ENCODE measurements at regions not wholly inside any gene's neighbourhood (a gene's known extent, or its start where the extent isn't known, plus 50 kb on each side); places are given as distances from the start of the nearest gene placed in this dataset.
A peak's percentile ranks its signal among the peaks of the same experiment; 100 is the strongest.

- Histone ChIP-seq H3F3A (ENCODE audit: insufficient read depth, low read length) (no peaks in the 10 kb centered on the region), H3K9ac (ENCODE audit: low read length) (no peak overlapping the region), H3K79me2 (ENCODE audit: low read length) (no peaks in the 10 kb centered on the region), H2AFZ (ENCODE audit: low read length) (no peak overlapping the region), H3K4me2 (ENCODE audit: low read depth, low read length) (no peak overlapping the region), H3K4me3 (ENCODE audit: low read length) (no peak overlapping the region), H3K36me3 (replicated peaks; ENCODE audit: insufficient read depth, low read length) (no peaks in the 10 kb centered on the region), H3K9me2 (replicated peaks; ENCODE audit: insufficient read depth, low read length) (no peaks in the 10 kb centered on the region), H3K9me3 (replicated peaks; ENCODE audit: insufficient read depth, low read length) (no peaks in the 10 kb centered on the region), H3K27ac (ENCODE audit: low read length) (no peak overlapping the region), H3K27me3 (replicated peaks; ENCODE audit: insufficient read depth, low read length) (no peaks in the 10 kb centered on the region), H4K20me1 (ENCODE audit: insufficient read depth, low read length) (no peaks in the 10 kb centered on the region), H3K4me1 (ENCODE audit: low read length) (no peaks in the 10 kb centered on the region)
- no peak for DNase-seq
- TF ChIP-seq EZH2 (optimal IDR thresholded peaks at IDR 0.05; ENCODE audit: low read depth, low read length) = no peak
- no peak for TF ChIP-seq EZH2phosphoT487 (IDR thresholded peaks at IDR 0.05; ENCODE audit: low read length)
- no peak for TF ChIP-seq CTCF (IDR thresholded peaks at IDR 0.05; ENCODE audit: low read length)
These were observed 144.5 kb upstream of the ID4 start for GRCh38 chr6:19692506-19693298.

- no peaks in the 10 kb centered on the region for H4K20me1 ChIP-seq (ENCODE audit: insufficient read depth, low read length)
- no peaks in the 10 kb centered on the region for H3K9me3 ChIP-seq (replicated peaks; ENCODE audit: insufficient read depth, low read length)
- no peak for DNase-seq
- no peak overlapping the region for H3K4me3 ChIP-seq (ENCODE audit: low read length)
- no peaks in the 10 kb centered on the region for H3K4me1 ChIP-seq (ENCODE audit: low read length)
- H3K79me2 ChIP-seq (ENCODE audit: low read length) = no peaks in the 10 kb centered on the region
- H3K9me2 ChIP-seq (replicated peaks; ENCODE audit: insufficient read depth, low read length) = no peaks in the 10 kb centered on the region
- no peak overlapping the region for H3K9ac ChIP-seq (ENCODE audit: low read length)
- no peaks in the 10 kb centered on the region for H3F3A ChIP-seq (ENCODE audit: insufficient read depth, low read length)
- H3K27ac ChIP-seq (ENCODE audit: low read length) = no peak overlapping the region
- no peak overlapping the region for H3K4me2 ChIP-seq (ENCODE audit: low read depth, low read length)
- TF ChIP-seq EZH2phosphoT487 (IDR thresholded peaks at IDR 0.05; ENCODE audit: low read length) (no peak), EZH2 (optimal IDR thresholded peaks at IDR 0.05; ENCODE audit: low read depth, low read length) (no peak), CTCF (IDR thresholded peaks at IDR 0.05; ENCODE audit: low read length) (no peak)
- H2AFZ ChIP-seq (ENCODE audit: low read length) = no peak overlapping the region
- H3K27me3 ChIP-seq (replicated peaks; ENCODE audit: insufficient read depth, low read length) = no peaks in the 10 kb centered on the region
- H3K36me3 ChIP-seq (replicated peaks; ENCODE audit: insufficient read depth, low read length) = no peaks in the 10 kb centered on the region
These were observed 142.5 kb upstream of the ID4 start for GRCh38 chr6:19694697-19695096.

- H3K27ac ChIP-seq (ENCODE audit: low read length) = peak overlapping the region; percentile 19; the same call in 1 of the 2 replicates
- H3K79me2 ChIP-seq (ENCODE audit: low read length) = no peaks in the 10 kb centered on the region
These were observed 139.4 kb upstream of the ID4 start for GRCh38 chr6:19697744-19698290.

More at GRCh38 chr6:19697744-19698290, 139.4 kb upstream of the ID4 start:
- Histone ChIP-seq H3F3A (ENCODE audit: insufficient read depth, low read length) (no peaks in the 10 kb centered on the region), H3K9me3 (replicated peaks; ENCODE audit: insufficient read depth, low read length) (no peaks in the 10 kb centered on the region), H3K27me3 (replicated peaks; ENCODE audit: insufficient read depth, low read length) (no peaks in the 10 kb centered on the region), H2AFZ (ENCODE audit: low read length) (no peak overlapping the region), H3K9me2 (replicated peaks; ENCODE audit: insufficient read depth, low read length) (no peaks in the 10 kb centered on the region), H3K9ac (ENCODE audit: low read length) (no peak overlapping the region), H3K36me3 (replicated peaks; ENCODE audit: insufficient read depth, low read length) (no peaks in the 10 kb centered on the region), H3K4me2 (ENCODE audit: low read depth, low read length) (no peak overlapping the region), H4K20me1 (ENCODE audit: insufficient read depth, low read length) (no peaks in the 10 kb centered on the region), H3K4me1 (ENCODE audit: low read length) (no peaks in the 10 kb centered on the region), H3K4me3 (ENCODE audit: low read length) (no peak overlapping the region)
- TF ChIP-seq CTCF (IDR thresholded peaks at IDR 0.05; ENCODE audit: low read length) (no peak), EZH2phosphoT487 (IDR thresholded peaks at IDR 0.05; ENCODE audit: low read length) (no peak), EZH2 (optimal IDR thresholded peaks at IDR 0.05; ENCODE audit: low read depth, low read length) (no peak)
- DNase-seq = peak; percentile 65

Data from MM.1S (cell line).